Spleen (tissue), 7 donors: ENCODE measurements at regions not wholly inside any gene's neighbourhood (a gene's known extent, or its start where the extent isn't known, plus 50 kb on each side); places are given as distances from the start of the nearest gene placed in this dataset.

ENCODE experiments used
- POLR2A ChIP-seq, 3 donors: fragments of 450-650 bp; IDR thresholded peaks; one replicate each; pipeline ENCODE4 v1.5.1; 2017; ENCODE audit warnings: antibody characterized with exemption in 3 of 3, mild to moderate bottlenecking in 1 of 3
- POLR2AphosphoS5 ChIP-seq, 3 donors: sonication (generic); formaldehyde crosslinking; IDR thresholded peaks; one replicate each; pipeline ENCODE4 v1.5.1; 2017; ENCODE audit warnings: antibody characterized with exemption in 3 of 3
- TF ChIP-seq, protein P1 (sequence below), 11 experiments: fragments of 200-600 bp in 7 of 11; fragments of 450-650 bp in 4 of 11; sonication (generic) in 4 of 11; IDR thresholded peaks in 8 of 11; conservative IDR thresholded peaks in 3 of 11; 1 replicate in 7 of 11; 2 replicates in 4 of 11; pipeline versions ENCODE4 v1.4.0 to v1.8.0; 2016 to 2021; ENCODE audit warnings: antibody characterized with exemption in 11 of 11, inconsistent platforms in 4 of 11, mild to moderate bottlenecking in 1 of 11
- donor health status: DM: no; HTN: no; CAD: no; lungs with moderate emphysema.
- donor health status: DM: no; HTN: no; CAD: no.
- donor health status: DM: no; HTN: no; CAD: no.

- TF ChIP-seq, protein P1, sequence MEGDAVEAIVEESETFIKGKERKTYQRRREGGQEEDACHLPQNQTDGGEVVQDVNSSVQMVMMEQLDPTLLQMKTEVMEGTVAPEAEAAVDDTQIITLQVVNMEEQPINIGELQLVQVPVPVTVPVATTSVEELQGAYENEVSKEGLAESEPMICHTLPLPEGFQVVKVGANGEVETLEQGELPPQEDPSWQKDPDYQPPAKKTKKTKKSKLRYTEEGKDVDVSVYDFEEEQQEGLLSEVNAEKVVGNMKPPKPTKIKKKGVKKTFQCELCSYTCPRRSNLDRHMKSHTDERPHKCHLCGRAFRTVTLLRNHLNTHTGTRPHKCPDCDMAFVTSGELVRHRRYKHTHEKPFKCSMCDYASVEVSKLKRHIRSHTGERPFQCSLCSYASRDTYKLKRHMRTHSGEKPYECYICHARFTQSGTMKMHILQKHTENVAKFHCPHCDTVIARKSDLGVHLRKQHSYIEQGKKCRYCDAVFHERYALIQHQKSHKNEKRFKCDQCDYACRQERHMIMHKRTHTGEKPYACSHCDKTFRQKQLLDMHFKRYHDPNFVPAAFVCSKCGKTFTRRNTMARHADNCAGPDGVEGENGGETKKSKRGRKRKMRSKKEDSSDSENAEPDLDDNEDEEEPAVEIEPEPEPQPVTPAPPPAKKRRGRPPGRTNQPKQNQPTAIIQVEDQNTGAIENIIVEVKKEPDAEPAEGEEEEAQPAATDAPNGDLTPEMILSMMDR (IDR thresholded peaks at IDR 0.05 in 8 of 11, conservative IDR thresholded peaks at IDR 0.05 in 3 of 11), result no peak
- TF ChIP-seq POLR2AphosphoS5 (IDR thresholded peaks at IDR 0.05) (no peak), POLR2A (IDR thresholded peaks at IDR 0.05) (no peak)
These were observed 225.2 kb downstream of the BUD13 start for GRCh38 chr11:116547571-116547970.
